HEK293 (cell line): ENCODE measurements at regions not wholly inside any gene's neighbourhood (a gene's known extent, or its start where the extent isn't known, plus 50 kb on each side); places are given as distances from the start of the nearest gene placed in this dataset.

Experiments
- CTCF ChIA-PET: fragments of 350-600 bp; formaldehyde crosslinking; extraction: SDS; loops from one replicate; lab custom pipeline; 2021; ENCODE audit warnings: antibody characterized with exemption; lab: Yijun Ruan, JAX
- POLR2A ChIA-PET: fragments of 300-600 bp; formaldehyde crosslinking; extraction: SDS; loops from one replicate; lab custom pipeline; 2020; ENCODE audit warnings: antibody characterized with exemption, inconsistent platforms; lab: Yijun Ruan, JAX
- H3K27ac ChIP-seq: fragments of 200-500 bp; sonication (Bioruptor generic); 2 replicates; pipeline ENCODE4 v1.5.1; 2014; ENCODE audit warnings: low read depth, low read length, control low read depth, inconsistent platforms; ENCODE audit errors: extremely low read depth
- H3K36me3 ChIP-seq, 2 experiments: fragments of 200-500 bp in 1 of 2; sonication (Bioruptor generic) in 1 of 2; 1 replicate in 1 of 2; 2 replicates in 1 of 2; pipeline ENCODE4 v1.5.1; 2014 to 2017; ENCODE audit warnings: inconsistent platforms in 2 of 2, low read length in 2 of 2; ENCODE audit not compliant: control insufficient read depth in 2 of 2, insufficient read depth in 1 of 2
- H3K4me1 ChIP-seq: fragments of 200-500 bp; sonication (Bioruptor generic); 2 replicates; pipeline ENCODE4 v1.5.1; 2014; ENCODE audit warnings: mild to moderate bottlenecking, low read length, inconsistent platforms; ENCODE audit not compliant: control insufficient read depth, insufficient read depth
- H3K4me3 ChIP-seq: 2 replicates; pipeline ENCODE4 v1.5.1; 2011; ENCODE audit warnings: low read depth, mild to moderate bottlenecking, control low read depth, low read length, moderate library complexity
- H3K9me3 ChIP-seq: fragments of 200-500 bp; sonication (Bioruptor generic); 2 replicates; pipeline ENCODE4 v1.5.1; 2014; ENCODE audit warnings: low read depth, low read length, inconsistent platforms; ENCODE audit not compliant: control insufficient read depth, insufficient read depth
- ATF2 ChIP-seq: fragments of 450-650 bp; formaldehyde crosslinking; IDR thresholded peaks from 2 replicates; pipeline ENCODE4 v1.5.1; 2016; ENCODE audit warnings: missing biosample characterization, missing genetic modification characterization, low read depth
- GFI1B ChIP-seq: fragments of 450-650 bp; formaldehyde crosslinking; IDR thresholded peaks from 2 replicates; pipeline ENCODE4 v1.5.1; 2016; ENCODE audit warnings: missing biosample characterization, missing genetic modification characterization
- INSM2 ChIP-seq: fragments of 450-650 bp; formaldehyde crosslinking; IDR thresholded peaks from 2 replicates; pipeline ENCODE4 v1.5.1; 2016; ENCODE audit warnings: missing biosample characterization, missing genetic modification characterization
- TRIM28 ChIP-seq: IDR thresholded peaks from 2 replicates; pipeline ENCODE4 v1.6.1; 2011; ENCODE audit warnings: low read length, control low read depth, borderline replicate concordance
- ZEB2 ChIP-seq: fragments of 450-650 bp; formaldehyde crosslinking; IDR thresholded peaks from 2 replicates; pipeline ENCODE4 v1.5.1; 2016; ENCODE audit warnings: missing biosample characterization, missing genetic modification characterization
- ZFP37 ChIP-seq: fragments of 450-650 bp; formaldehyde crosslinking; IDR thresholded peaks from 2 replicates; pipeline ENCODE4 v1.5.1; 2016; ENCODE audit warnings: missing biosample characterization, missing genetic modification characterization
- ZNF366 ChIP-seq: fragments of 450-650 bp; formaldehyde crosslinking; conservative IDR thresholded peaks from 2 replicates; pipeline ENCODE4 v1.5.1; 2016; ENCODE audit warnings: missing biosample characterization, missing genetic modification characterization
- ZNF621 ChIP-seq: fragments of 450-650 bp; formaldehyde crosslinking; IDR thresholded peaks from 2 replicates; pipeline ENCODE4 v1.5.1; 2017; ENCODE audit warnings: missing biosample characterization, missing genetic modification characterization
- ZNF76 ChIP-seq: fragments of 450-650 bp; formaldehyde crosslinking; IDR thresholded peaks from 2 replicates; pipeline ENCODE4; 2016; ENCODE audit warnings: low read depth, missing biosample characterization, missing genetic modification characterization, borderline replicate concordance
- ZNF791 ChIP-seq: fragments of 450-650 bp; formaldehyde crosslinking; IDR thresholded peaks from 2 replicates; pipeline ENCODE4 v1.5.1; 2016; ENCODE audit warnings: missing biosample characterization, missing genetic modification characterization
- ZNF843 ChIP-seq: fragments of 450-650 bp; formaldehyde crosslinking; IDR thresholded peaks from 2 replicates; pipeline ENCODE4 v1.5.1; 2016; ENCODE audit warnings: missing biosample characterization, missing genetic modification characterization
- ZSCAN16 ChIP-seq: fragments of 450-650 bp; formaldehyde crosslinking; IDR thresholded peaks from 2 replicates; pipeline ENCODE4 v1.5.1; 2016; ENCODE audit warnings: missing biosample characterization, missing genetic modification characterization
- TF ChIP-seq, protein P1 (sequence below): fragments of 450-650 bp; formaldehyde crosslinking; IDR thresholded peaks from 2 replicates; pipeline ENCODE4 v1.5.1; 2016; ENCODE audit warnings: missing biosample characterization, missing genetic modification characterization

DNA sequence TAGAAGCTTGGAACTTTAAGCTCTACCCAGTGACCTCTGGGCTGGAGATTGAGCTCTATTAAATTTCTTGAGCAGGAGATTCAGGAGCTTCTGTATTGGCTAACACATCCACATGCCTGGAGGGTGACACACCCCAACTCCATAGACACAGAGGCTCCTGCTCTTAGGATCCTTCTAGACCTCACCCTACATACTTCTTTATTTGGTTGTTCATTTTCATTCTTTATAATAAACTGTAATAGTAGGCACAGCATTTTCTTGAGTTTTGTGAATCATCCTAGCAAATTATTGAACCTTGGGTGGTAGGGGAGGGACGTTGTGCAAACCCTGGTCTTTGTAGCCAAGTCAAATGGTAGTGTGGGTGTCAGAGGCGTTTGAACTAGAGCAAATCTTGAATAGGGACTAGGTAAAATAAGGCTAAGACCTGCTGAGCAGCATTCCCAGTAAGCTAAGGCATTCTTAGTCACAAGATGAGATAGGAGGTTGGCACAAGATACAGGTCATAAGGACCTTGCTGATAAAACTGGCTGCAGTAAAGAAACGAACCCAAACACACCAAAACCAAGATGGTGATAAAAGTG is 323.8 kb upstream of the GALNT5 start:
- POLR2A ChIA-PET: no interaction called here
- TF ChIP-seq ZNF843 (tag by site-specific recombination): no peak
- TF ChIP-seq ZNF76 (tag by site-specific recombination): no peak
- no peak for TF ChIP-seq ZEB2
- no peak for TF ChIP-seq ZFP37
- no peak for TF ChIP-seq ZNF621 (tag by site-specific recombination)
- no peak for TF ChIP-seq INSM2 (tag by site-specific recombination)
- no peak for TF ChIP-seq ZNF791 (tag by site-specific recombination)
- TF ChIP-seq, all 188 proteins: peak for 0

GRCh38 chr2:156935616-156936015 is 321.9 kb upstream of the GALNT5 start:
- Histone ChIP-seq H3K27ac (no peak overlapping the region), H3K9me3 (no peaks in the 10 kb centered on the region), H3K36me3 (no peaks in the 10 kb centered on the region), H3K4me1 (no peaks in the 10 kb centered on the region), H3K4me3 (no peak overlapping the region)
- ChIA-PET CTCF (no interaction called here), POLR2A (no interaction called here)
- TF ChIP-seq ZSCAN16 (tag by site-specific recombination) (no peak), ATF2 (tag by site-specific recombination) (no peak), INSM2 (tag by site-specific recombination) (no peak)
- TF ChIP-seq, protein P1, sequence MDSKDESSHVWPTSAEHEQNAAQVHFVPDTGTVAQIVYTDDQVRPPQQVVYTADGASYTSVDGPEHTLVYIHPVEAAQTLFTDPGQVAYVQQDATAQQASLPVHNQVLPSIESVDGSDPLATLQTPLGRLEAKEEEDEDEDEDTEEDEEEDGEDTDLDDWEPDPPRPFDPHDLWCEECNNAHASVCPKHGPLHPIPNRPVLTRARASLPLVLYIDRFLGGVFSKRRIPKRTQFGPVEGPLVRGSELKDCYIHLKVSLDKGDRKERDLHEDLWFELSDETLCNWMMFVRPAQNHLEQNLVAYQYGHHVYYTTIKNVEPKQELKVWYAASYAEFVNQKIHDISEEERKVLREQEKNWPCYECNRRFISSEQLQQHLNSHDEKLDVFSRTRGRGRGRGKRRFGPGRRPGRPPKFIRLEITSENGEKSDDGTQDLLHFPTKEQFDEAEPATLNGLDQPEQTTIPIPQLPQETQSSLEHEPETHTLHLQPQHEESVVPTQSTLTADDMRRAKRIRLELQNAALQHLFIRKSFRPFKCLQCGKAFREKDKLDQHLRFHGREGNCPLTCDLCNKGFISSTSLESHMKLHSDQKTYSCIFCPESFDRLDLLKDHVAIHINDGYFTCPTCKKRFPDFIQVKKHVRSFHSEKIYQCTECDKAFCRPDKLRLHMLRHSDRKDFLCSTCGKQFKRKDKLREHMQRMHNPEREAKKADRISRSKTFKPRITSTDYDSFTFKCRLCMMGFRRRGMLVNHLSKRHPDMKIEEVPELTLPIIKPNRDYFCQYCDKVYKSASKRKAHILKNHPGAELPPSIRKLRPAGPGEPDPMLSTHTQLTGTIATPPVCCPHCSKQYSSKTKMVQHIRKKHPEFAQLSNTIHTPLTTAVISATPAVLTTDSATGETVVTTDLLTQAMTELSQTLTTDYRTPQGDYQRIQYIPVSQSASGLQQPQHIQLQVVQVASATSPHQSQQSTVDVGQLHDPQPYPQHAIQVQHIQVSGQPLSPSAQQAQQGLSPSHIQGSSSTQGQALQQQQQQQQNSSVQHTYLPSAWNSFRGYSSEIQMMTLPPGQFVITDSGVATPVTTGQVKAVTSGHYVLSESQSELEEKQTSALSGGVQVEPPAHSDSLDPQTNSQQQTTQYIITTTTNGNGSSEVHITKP (tag by site-specific recombination): 0 out of 2 replicates have a peak, but pooled peaks have one; percentile 16

More for the DNA sequence above, 323.8 kb upstream of the GALNT5 start:
- Histone ChIP-seq H3K4me3 (no peak overlapping the region), H3K27ac (no peak overlapping the region), H3K4me1 (no peaks in the 10 kb centered on the region), H3K9me3 (no peaks in the 10 kb centered on the region), H3K36me3 (no peaks in the 10 kb centered on the region)
- CTCF ChIA-PET: no interaction called here

GRCh38 chr2:156937430-156937829 is 320.1 kb upstream of the GALNT5 start:
- TF ChIP-seq ZNF366 (0 out of 2 replicates have a peak, but pooled peaks have one; percentile 40), GFI1B (no peak), TRIM28 (no peak)
- H3K9me3 ChIP-seq: no peaks in the 10 kb centered on the region
- POLR2A ChIA-PET: no interaction called here
- H3K4me1 ChIP-seq: no peaks in the 10 kb centered on the region
- CTCF ChIA-PET: interaction anchor here (0.6 kb wide), 1 partner anchor 786 kb away, joined by 3 read pairs; no protein-coding TSS in a partner anchor
- H3K4me3 ChIP-seq: no peak overlapping the region
- no peak overlapping the region for H3K27ac ChIP-seq
- no peaks in the 10 kb centered on the region for H3K36me3 ChIP-seq
